Chondrocyte (in vitro differentiated cells): ENCODE measurements at regions not wholly inside any gene's neighbourhood (a gene's known extent, or its start where the extent isn't known, plus 50 kb on each side); places are given as distances from the start of the nearest gene placed in this dataset.

Experiments
- DNase-seq: peaks from one replicate; pipeline ENCODE4 v3.0.0; 2021; ENCODE audit warnings: mixed read lengths, low spot score
- H3K27ac Mint-ChIP-seq: one replicate; pipeline ENCODE4 v1.8.0; 2021; ENCODE audit warnings: mild to moderate bottlenecking, moderate library complexity, mixed read lengths; ENCODE audit not compliant: unreplicated experiment
- H3K27me3 Mint-ChIP-seq: 2 replicates; pipeline ENCODE4 v1.8.0; 2021; ENCODE audit warnings: low read depth, mixed read lengths
- H3K36me3 Mint-ChIP-seq: 2 replicates; pipeline ENCODE4 v1.8.0; 2021; ENCODE audit warnings: low read depth, mixed read lengths
- H3K4me1 Mint-ChIP-seq: 2 replicates; pipeline ENCODE4 v1.8.0; 2021; ENCODE audit warnings: low read depth, mild to moderate bottlenecking, mixed read lengths
- H3K4me3 Mint-ChIP-seq: one replicate; pipeline ENCODE4 v1.8.0; 2021; ENCODE audit warnings: mild to moderate bottlenecking, moderate library complexity, mixed read lengths; ENCODE audit not compliant: unreplicated experiment
- H3K9me3 Mint-ChIP-seq: 2 replicates; pipeline ENCODE4 v1.8.0; 2021; ENCODE audit warnings: low read depth, mixed read lengths
- TF ChIP-seq, protein P1 (sequence below): fragments of 200-600 bp; sonication (generic); IDR thresholded peaks from 2 replicates; pipeline ENCODE4 v1.5.0; 2021; ENCODE audit warnings: antibody characterized with exemption, mild to moderate bottlenecking, moderate library complexity

GRCh38 chr5:123778641-123779040 lies 266.7 kb downstream of the CSNK1G3 start:
- H3K4me1 Mint-ChIP-seq = peaks cover 4% of the 10 kb centered on the region
- TF ChIP-seq, protein P1, sequence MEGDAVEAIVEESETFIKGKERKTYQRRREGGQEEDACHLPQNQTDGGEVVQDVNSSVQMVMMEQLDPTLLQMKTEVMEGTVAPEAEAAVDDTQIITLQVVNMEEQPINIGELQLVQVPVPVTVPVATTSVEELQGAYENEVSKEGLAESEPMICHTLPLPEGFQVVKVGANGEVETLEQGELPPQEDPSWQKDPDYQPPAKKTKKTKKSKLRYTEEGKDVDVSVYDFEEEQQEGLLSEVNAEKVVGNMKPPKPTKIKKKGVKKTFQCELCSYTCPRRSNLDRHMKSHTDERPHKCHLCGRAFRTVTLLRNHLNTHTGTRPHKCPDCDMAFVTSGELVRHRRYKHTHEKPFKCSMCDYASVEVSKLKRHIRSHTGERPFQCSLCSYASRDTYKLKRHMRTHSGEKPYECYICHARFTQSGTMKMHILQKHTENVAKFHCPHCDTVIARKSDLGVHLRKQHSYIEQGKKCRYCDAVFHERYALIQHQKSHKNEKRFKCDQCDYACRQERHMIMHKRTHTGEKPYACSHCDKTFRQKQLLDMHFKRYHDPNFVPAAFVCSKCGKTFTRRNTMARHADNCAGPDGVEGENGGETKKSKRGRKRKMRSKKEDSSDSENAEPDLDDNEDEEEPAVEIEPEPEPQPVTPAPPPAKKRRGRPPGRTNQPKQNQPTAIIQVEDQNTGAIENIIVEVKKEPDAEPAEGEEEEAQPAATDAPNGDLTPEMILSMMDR = no peak
- no peak overlapping the region for H3K27ac Mint-ChIP-seq

DNA sequence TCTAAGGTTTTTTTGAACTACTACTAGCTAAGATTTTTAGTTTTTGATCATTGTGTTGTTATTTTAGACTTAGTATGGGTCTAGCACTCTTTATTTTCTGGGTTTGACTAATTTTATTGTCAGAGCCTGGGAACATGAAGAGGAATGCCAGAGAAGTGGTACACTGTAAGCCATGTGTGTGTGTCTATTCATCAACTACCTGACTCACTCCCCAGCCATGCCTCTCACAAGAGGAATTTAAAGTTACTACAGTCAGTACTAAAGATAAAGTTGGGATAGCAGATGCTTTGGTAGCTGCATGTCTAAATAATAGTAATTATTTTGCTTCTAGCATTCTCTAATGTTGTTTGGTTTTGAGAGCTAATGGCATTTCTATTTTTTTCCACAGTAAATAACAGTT lies 264.8 kb downstream of the CSNK1G3 start:
- peaks cover 4% of the 10 kb centered on the region for H3K4me1 Mint-ChIP-seq
- H3K9me3 Mint-ChIP-seq = peaks cover 16% of the 10 kb centered on the region
- peaks cover 1% of the 10 kb centered on the region for H3K36me3 Mint-ChIP-seq
- H3K27me3 Mint-ChIP-seq = no peaks in the 10 kb centered on the region
- no peak overlapping the region for H3K4me3 Mint-ChIP-seq
- DNase-seq = no peak
- no peak overlapping the region for H3K27ac Mint-ChIP-seq
- TF ChIP-seq, protein P1 = no peak

More at GRCh38 chr5:123778641-123779040, 266.7 kb downstream of the CSNK1G3 start:
- no peak overlapping the region for H3K4me3 Mint-ChIP-seq
- no peaks in the 10 kb centered on the region for H3K27me3 Mint-ChIP-seq
- H3K36me3 Mint-ChIP-seq = no peaks in the 10 kb centered on the region
- no peak for DNase-seq
- H3K9me3 Mint-ChIP-seq = no peaks in the 10 kb centered on the region

DNA sequence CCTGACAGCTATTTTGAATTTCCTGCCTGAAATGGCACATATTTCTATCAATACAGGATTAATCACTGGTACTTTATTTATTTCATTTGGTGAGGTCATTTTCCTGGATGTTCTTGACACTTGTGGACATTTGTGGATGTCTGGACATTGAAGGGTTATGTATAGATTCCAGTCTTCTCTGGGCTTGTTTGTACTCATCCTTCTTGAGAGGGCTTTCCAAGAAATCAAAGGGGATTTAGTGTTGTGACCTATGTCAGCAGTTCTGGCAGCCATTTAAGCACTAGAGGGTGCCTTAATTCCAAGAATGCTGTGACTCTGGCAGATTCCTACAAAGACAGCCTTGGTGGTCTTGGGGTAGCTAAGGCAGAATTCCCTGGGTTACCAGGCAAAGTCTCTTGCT lies 259.7 kb downstream of the CSNK1G3 start:
- peaks cover 26% of the 10 kb centered on the region for H3K9me3 Mint-ChIP-seq
- peaks cover under 1% of the 10 kb centered on the region for H3K4me1 Mint-ChIP-seq
- TF ChIP-seq, protein P1 = no peak
- no peaks in the 10 kb centered on the region for H3K27me3 Mint-ChIP-seq
- no peak overlapping the region for H3K27ac Mint-ChIP-seq
- DNase-seq = no peak
- peaks cover 3% of the 10 kb centered on the region for H3K36me3 Mint-ChIP-seq
- no peak overlapping the region for H3K4me3 Mint-ChIP-seq

DNA sequence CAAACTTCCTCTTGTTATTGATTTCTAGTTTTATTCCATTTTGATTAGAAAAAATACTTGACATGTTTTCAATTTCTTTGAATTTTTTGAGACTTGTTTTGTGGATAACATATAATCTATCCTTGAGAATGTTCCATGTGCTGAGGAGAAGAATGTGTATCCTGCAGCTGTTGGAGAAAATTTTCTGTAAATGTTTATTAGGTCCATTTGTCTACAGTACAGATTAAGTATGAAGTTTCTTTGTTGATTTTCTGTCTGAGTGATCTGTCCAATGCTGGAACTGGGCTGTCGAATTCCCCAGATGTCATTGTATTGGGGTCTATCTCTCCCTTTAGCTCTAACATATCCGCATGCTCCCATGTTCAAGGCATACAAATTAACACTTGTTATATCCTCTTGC lies 251.2 kb downstream of the CSNK1G3 start:
- no peak overlapping the region for H3K27ac Mint-ChIP-seq
- H3K27me3 Mint-ChIP-seq = no peaks in the 10 kb centered on the region
- no peak overlapping the region for H3K4me3 Mint-ChIP-seq
- peaks cover 2% of the 10 kb centered on the region for H3K36me3 Mint-ChIP-seq
- no peaks in the 10 kb centered on the region for H3K4me1 Mint-ChIP-seq
- TF ChIP-seq, protein P1 = no peak
- H3K9me3 Mint-ChIP-seq = peaks cover 7% of the 10 kb centered on the region
- DNase-seq = no peak

GRCh38 chr5:123756816-123757215 lies 244.8 kb downstream of the CSNK1G3 start:
- Mint-ChIP-seq H3K9me3 (peaks cover 4% of the 10 kb centered on the region), H3K36me3 (no peaks in the 10 kb centered on the region), H3K27me3 (no peaks in the 10 kb centered on the region), H3K27ac (no peak overlapping the region), H3K4me1 (peaks cover 44% of the 10 kb centered on the region), H3K4me3 (no peak overlapping the region)
- no peak for DNase-seq
- TF ChIP-seq, protein P1 = no peak
